K562 (cell line): ENCODE measurements at regions not wholly inside any gene's neighbourhood (a gene's known extent, or its start where the extent isn't known, plus 50 kb on each side); places are given as distances from the start of the nearest gene placed in this dataset.

Experiments used
- ATAC-seq: fragments of 200-7000 bp; cut with Tn5 transposase; 3 replicates; pipeline ENCODE4 v1.9.1; 2020; ENCODE audit warnings: moderate library complexity
- BruUV-seq: library from RNA; stranded (reverse); fragments of 400-500 nt; replicated peaks from 2 replicates; lab custom pipeline; 2021; lab: Mats Ljungman, UMichigan
- CTCF ChIA-PET: fragments of 300-600 bp; formaldehyde crosslinking; extraction: SDS; loops from one replicate; lab custom pipeline; 2021; ENCODE audit warnings: low intra/inter-chr PET ratio; lab: Yijun Ruan, JAX
- POLR2A ChIA-PET: fragments of 300-600, 350-650 bp; sonication (Branson Sonifier 250); formaldehyde crosslinking; extraction: SDS; loops from one replicate; lab custom pipeline; 2021; ENCODE audit warnings: antibody characterized with exemption, inconsistent platforms; lab: Yijun Ruan, JAX
- DNase-seq, 4 experiments: peaks; one replicate each; pipeline versions ENCODE4 v3.0.0 to v3.0.0-alpha.2; 2011 to 2018; ENCODE audit warnings: low spot score in 3 of 4, mixed read lengths in 3 of 4; ENCODE audit errors: extremely low read depth in 1 of 4
- FAIRE-seq: peaks from 2 replicates; lab custom pipeline; 2011; peaks lifted over from hg19 to GRCh38; lab: Jason Lieb, UNC
- H2AFZ ChIP-seq: 2 replicates; pipeline ENCODE4 v1.6.0; 2011; ENCODE audit warnings: low read depth, low read length, control low read depth, inconsistent platforms
- H3K27ac ChIP-seq: fragments of 200-600 bp; 3 replicates; pipeline ENCODE4 v1.8.0; 2011; ENCODE audit warnings: low read depth, mild to moderate bottlenecking, control low read depth, inconsistent platforms, low read length, moderate library complexity, mixed read lengths; ENCODE audit errors: extremely low read depth
- H3K27me3 ChIP-seq, 2 experiments: fragments of 300-600 bp in 1 of 2; 2 replicates in 1 of 2; 3 replicates in 1 of 2; pipeline versions ENCODE4 v1.6.0 to v1.8.0; 2011; ENCODE audit warnings: inconsistent platforms in 2 of 2, low read length in 2 of 2, mild to moderate bottlenecking in 1 of 2, mixed read lengths in 1 of 2, moderate library complexity in 1 of 2; ENCODE audit not compliant: control insufficient read depth in 2 of 2, insufficient read depth in 2 of 2
- H3K36me3 ChIP-seq: fragments of 300-600 bp; 3 replicates; pipeline ENCODE4 v1.8.0; 2011; ENCODE audit warnings: mild to moderate bottlenecking, low read length, inconsistent platforms; ENCODE audit not compliant: control insufficient read depth, insufficient read depth
- H3K4me1 ChIP-seq, 2 experiments: fragments of 200-600 bp in 1 of 2; replicated peaks in 1 of 2; 2 replicates in 1 of 2; 3 replicates in 1 of 2; pipeline versions ENCODE4 v1.5.1 to v1.8.0; 2011; ENCODE audit warnings: inconsistent platforms in 2 of 2, low read length in 2 of 2, mild to moderate bottlenecking in 1 of 2, mixed read lengths in 1 of 2, moderate library complexity in 1 of 2; ENCODE audit not compliant: control insufficient read depth in 2 of 2, insufficient read depth in 2 of 2
- H3K4me2 ChIP-seq: 2 replicates; pipeline ENCODE4 v1.6.1; 2011; ENCODE audit warnings: low read length, control low read depth, inconsistent platforms, mixed read lengths; ENCODE audit not compliant: insufficient read depth
- H3K4me3 ChIP-seq: fragments of 200-600 bp; sonication (generic), shearing (Covaris generic); 2 replicates; pipeline ENCODE4 v1.5.1; 2016; ENCODE audit warnings: control low read depth, inconsistent platforms
- H3K79me2 ChIP-seq: fragments of 200-600 bp; 3 replicates; pipeline ENCODE4 v1.8.0; 2011; ENCODE audit warnings: low read length, inconsistent platforms; ENCODE audit not compliant: control insufficient read depth, insufficient read depth
- H3K9ac ChIP-seq, 2 experiments: 2 replicates each; pipeline versions ENCODE4 v1.6.0 to v1.6.1; 2011; ENCODE audit warnings: low read depth in 2 of 2, low read length in 2 of 2, control low read depth in 1 of 2, inconsistent platforms in 1 of 2, mild to moderate bottlenecking in 1 of 2, mixed read lengths in 1 of 2; ENCODE audit not compliant: insufficient read depth in 1 of 2
- H3K9me1 ChIP-seq: one replicate; pipeline ENCODE4 v1.6.0; 2011; ENCODE audit warnings: inconsistent platforms, mild to moderate bottlenecking, low read length, moderate library complexity; ENCODE audit not compliant: control insufficient read depth, insufficient read depth
- H3K9me3 ChIP-seq: replicated peaks from 2 replicates; pipeline ENCODE4 v1.5.1; 2011; ENCODE audit warnings: low read depth, low read length, inconsistent platforms; ENCODE audit not compliant: control insufficient read depth, insufficient read depth
- H4K20me1 ChIP-seq: replicated peaks from 2 replicates; pipeline ENCODE4 v1.6.1; 2011; ENCODE audit warnings: low read length, inconsistent platforms, mixed read lengths; ENCODE audit not compliant: control insufficient read depth, insufficient read depth
- CBFB ChIP-seq: sonication (generic); formaldehyde crosslinking; IDR thresholded peaks from 2 replicates; pipeline ENCODE4 v1.4.0; 2020; ENCODE audit warnings: mild to moderate bottlenecking, missing genetic modification reagents
- HIVEP1 ChIP-seq: fragments of 250-450 bp; sonication (Bioruptor Pico); IDR thresholded peaks from 2 replicates; pipeline ENCODE4 v1.4.0; 2020; ENCODE audit warnings: mild to moderate bottlenecking
- KDM5B ChIP-seq: fragments of 200-600 bp; sonication (generic); IDR thresholded peaks from 2 replicates; pipeline ENCODE4 v1.6.1; 2012; ENCODE audit warnings: low read depth, mild to moderate bottlenecking, moderate library complexity, low read length, control low read depth, inconsistent platforms; ENCODE audit not compliant: insufficient replicate concordance
- NCOR1 ChIP-seq: fragments of 450-650 bp; IDR thresholded peaks from 2 replicates; pipeline ENCODE4 v1.6.1; 2016; ENCODE audit warnings: mild to moderate bottlenecking, moderate library complexity
- NKRF ChIP-seq: fragments of 450-650 bp; IDR thresholded peaks from 2 replicates; pipeline ENCODE4 v1.6.1; 2016; ENCODE audit warnings: borderline replicate concordance
- RBM34 ChIP-seq: fragments of 200-400 bp; formaldehyde crosslinking; IDR thresholded peaks from 2 replicates; pipeline ENCODE4 v1.6.1; 2018; ENCODE audit warnings: low read length, borderline replicate concordance; ENCODE audit not compliant: insufficient read depth
- ZBTB17 ChIP-seq: fragments of 450-650 bp; formaldehyde crosslinking; IDR thresholded peaks from 2 replicates; pipeline ENCODE4 v1.4.0; 2020; ENCODE audit warnings: mild to moderate bottlenecking
- WGBS: fragments of 100-300 bp; shearing (Covaris generic); methylation state at CpG from one replicate; pipeline ENCODE4 v1.1.6; 2016; ENCODE audit warnings: low coverage, mixed read lengths; ENCODE audit not compliant: insufficient coverage; ENCODE audit errors: missing lambda C conversion rate; 5-methylcytosine and 5-hydroxymethylcytosine counted together
- in situ Hi-C: fragments of 300-500 bp; cut with MboI; formaldehyde crosslinking; loops from 4 replicates; pipeline ENCODE4 v1.15.0; 2018; ENCODE audit warnings: inconsistent platforms, mixed read lengths
- intact Hi-C: fragments of 100-400 bp; cut with micrococcal nuclease; formaldehyde crosslinking; loops from 2 replicates; pipeline ENCODE4 v1.14.2; 2022
- TF ChIP-seq, protein P1 (sequence below), 2 experiments: fragments of 150-350 bp in 1 of 2; IDR thresholded peaks; 2 replicates each; pipeline ENCODE4 v1.6.1; 2012 to 2016; ENCODE audit warnings: low read depth in 2 of 2, low read length in 2 of 2, mild to moderate bottlenecking in 1 of 2, moderate library complexity in 1 of 2

GRCh38 chrX:111008126-111008525 is 87.9 kb upstream of the PAK3 start:
- H3K9ac ChIP-seq = no peak overlapping the region
- no peak overlapping the region for H3K4me2 ChIP-seq
- H3K27me3 ChIP-seq = no peaks in the 10 kb centered on the region
- no peak overlapping the region for H3K27ac ChIP-seq
- TF ChIP-seq RBM34 = no peak
- no peak for TF ChIP-seq HIVEP1 (CRISPR knock-in tag)
- no peak for TF ChIP-seq KDM5B
- no peak for TF ChIP-seq ZBTB17 (CRISPR knock-in tag)
- no peak for TF ChIP-seq CBFB (CRISPR knock-in tag)
- no peak for TF ChIP-seq NKRF
- no peak for TF ChIP-seq NCOR1
- TF ChIP-seq, protein P1, sequence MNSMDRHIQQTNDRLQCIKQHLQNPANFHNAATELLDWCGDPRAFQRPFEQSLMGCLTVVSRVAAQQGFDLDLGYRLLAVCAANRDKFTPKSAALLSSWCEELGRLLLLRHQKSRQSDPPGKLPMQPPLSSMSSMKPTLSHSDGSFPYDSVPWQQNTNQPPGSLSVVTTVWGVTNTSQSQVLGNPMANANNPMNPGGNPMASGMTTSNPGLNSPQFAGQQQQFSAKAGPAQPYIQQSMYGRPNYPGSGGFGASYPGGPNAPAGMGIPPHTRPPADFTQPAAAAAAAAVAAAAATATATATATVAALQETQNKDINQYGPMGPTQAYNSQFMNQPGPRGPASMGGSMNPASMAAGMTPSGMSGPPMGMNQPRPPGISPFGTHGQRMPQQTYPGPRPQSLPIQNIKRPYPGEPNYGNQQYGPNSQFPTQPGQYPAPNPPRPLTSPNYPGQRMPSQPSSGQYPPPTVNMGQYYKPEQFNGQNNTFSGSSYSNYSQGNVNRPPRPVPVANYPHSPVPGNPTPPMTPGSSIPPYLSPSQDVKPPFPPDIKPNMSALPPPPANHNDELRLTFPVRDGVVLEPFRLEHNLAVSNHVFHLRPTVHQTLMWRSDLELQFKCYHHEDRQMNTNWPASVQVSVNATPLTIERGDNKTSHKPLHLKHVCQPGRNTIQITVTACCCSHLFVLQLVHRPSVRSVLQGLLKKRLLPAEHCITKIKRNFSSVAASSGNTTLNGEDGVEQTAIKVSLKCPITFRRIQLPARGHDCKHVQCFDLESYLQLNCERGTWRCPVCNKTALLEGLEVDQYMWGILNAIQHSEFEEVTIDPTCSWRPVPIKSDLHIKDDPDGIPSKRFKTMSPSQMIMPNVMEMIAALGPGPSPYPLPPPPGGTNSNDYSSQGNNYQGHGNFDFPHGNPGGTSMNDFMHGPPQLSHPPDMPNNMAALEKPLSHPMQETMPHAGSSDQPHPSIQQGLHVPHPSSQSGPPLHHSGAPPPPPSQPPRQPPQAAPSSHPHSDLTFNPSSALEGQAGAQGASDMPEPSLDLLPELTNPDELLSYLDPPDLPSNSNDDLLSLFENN (IDR thresholded peaks at IDR 0.05; ENCODE audit: low read depth in 2 of 2, low read length in 2 of 2) = no peak
- in situ Hi-C loops (no loop called here), intact Hi-C loops (no loop called here)
- POLR2A ChIA-PET = interaction anchor here (0.7 kb wide), 1 partner anchor 41 kb away, joined by 3 read pairs; no protein-coding TSS in a partner anchor
- no TSS peak for BruUV-seq
- H3K4me1 ChIP-seq = no peaks in the 10 kb centered on the region
- H3K9me1 ChIP-seq = no peaks in the 10 kb centered on the region
- no peak overlapping the region for H2AFZ ChIP-seq
- DNase-seq (no peak), ATAC-seq (no peak), FAIRE-seq (no peak)
- H4K20me1 ChIP-seq = no peaks in the 10 kb centered on the region
- CTCF ChIA-PET = no interaction called here
- H3K9me3 ChIP-seq = no peaks in the 10 kb centered on the region
- H3K36me3 ChIP-seq = no peaks in the 10 kb centered on the region
- WGBS = 0% methylated on average over 2 of the region's 2 CpGs
- H3K79me2 ChIP-seq = no peaks in the 10 kb centered on the region
- H3K4me3 ChIP-seq = no peak overlapping the region
